Motor neuron (in vitro differentiated cells): ENCODE measurements at regions not wholly inside any gene's neighbourhood (a gene's known extent, or its start where the extent isn't known, plus 50 kb on each side); places are given as distances from the start of the nearest gene placed in this dataset.
"Not testable (repeated sequence)": the region's sequence is repeated elsewhere in the genome, so short reads cannot be mapped to it uniquely, and the experiment has no call there.

Source experiments
- ATAC-seq, 8 experiments: fragments of 200-7000 bp; cut with Tn5 transposase; replicated peaks in 6 of 8; 2 replicates each; pipeline ENCODE4 v1.8.0; 2021; ENCODE audit warnings: mild to moderate bottlenecking in 8 of 8, moderate library complexity in 8 of 8
- H3K27ac ChIP-seq, 2 donors: fragments of 250-450 bp; sonication (Bioruptor Pico); 2 replicates each; pipeline ENCODE4 v1.9.0; 2021; ENCODE audit warnings: antibody characterized with exemption in 2 of 2, mild to moderate bottlenecking in 2 of 2, moderate library complexity in 1 of 2
- H3K4me1 ChIP-seq, 2 donors: fragments of 250-450 bp; sonication (Bioruptor Pico); replicated peaks in 1 of 2; 2 replicates each; pipeline ENCODE4 v1.6.1; 2021; ENCODE audit warnings: antibody characterized with exemption in 2 of 2, mild to moderate bottlenecking in 2 of 2, moderate library complexity in 1 of 2
- H3K4me3 ChIP-seq, 5 donors: fragments of 250-450 bp; sonication (Bioruptor Pico); 2 replicates each; pipeline ENCODE4 v1.9.0; 2021; ENCODE audit warnings: antibody characterized with exemption in 5 of 5, mild to moderate bottlenecking in 5 of 5, moderate library complexity in 4 of 5
- WGBS, 10 experiments: fragments of 450-650 bp; shearing (Covaris generic); methylation state at CpG; one replicate each; pipeline ENCODE4 v1.0.0; 2022; 5-methylcytosine and 5-hydroxymethylcytosine counted together
- in situ Hi-C, 9 experiments: fragments of 400-800 bp; cut with MboI; loops; one replicate each; pipeline ENCODE4 v1.15.0; 2021; ENCODE audit warnings: low sequenced_read_pairs in 9 of 9, low pct_unique_long_range_greater_than_20kb in 2 of 9; ENCODE audit not compliant: unreplicated experiment in 9 of 9

DNA sequence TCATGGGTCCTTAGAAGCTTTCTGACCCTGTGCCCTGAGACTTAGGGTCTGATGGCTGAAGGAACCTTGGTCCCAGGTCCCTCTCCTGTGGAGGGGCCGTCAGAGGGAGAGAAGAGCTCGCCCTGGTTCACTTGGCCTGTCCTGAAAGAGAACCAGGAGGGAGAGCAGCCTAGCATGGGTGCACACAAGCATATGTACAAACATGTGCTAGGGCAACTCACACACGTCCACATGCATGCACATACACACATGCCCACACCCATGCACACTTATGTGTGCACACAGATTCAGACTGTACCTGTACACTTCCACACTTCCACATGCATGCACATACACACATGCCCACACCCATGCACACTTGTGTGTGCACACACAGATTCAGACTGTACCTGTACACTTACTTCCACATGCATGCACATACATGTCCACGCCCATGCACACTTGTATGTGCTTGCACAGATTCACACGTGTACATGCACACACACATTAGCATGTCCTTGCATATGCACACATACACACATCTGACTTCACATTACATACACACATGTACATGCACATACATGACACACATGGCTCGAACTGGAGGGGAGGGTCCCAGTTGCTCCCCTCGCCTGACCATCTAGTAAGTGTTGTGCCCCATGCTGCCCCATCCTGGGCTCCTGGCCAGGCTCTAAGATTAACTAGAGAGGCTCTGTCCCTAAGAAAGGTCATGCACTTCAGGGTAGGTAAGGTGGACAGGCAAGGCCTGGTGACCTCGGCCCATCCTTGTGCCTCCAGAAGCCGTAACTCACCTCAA is 122.0 kb downstream of the METRNL start:
- WGBS, 10 experiments = 43 to 100% (median 85%) methylated on average over 1 to 4 of the region's 9 CpGs; no CpG with 5 or more reads in 2 of the 10 experiments
- in situ Hi-C loops = no loop called here
- ATAC-seq = no peak
- Histone ChIP-seq H3K4me3 (no peak overlapping the region), H3K27ac (no peak overlapping the region), H3K4me1 (no peaks in the 10 kb centered on the region)

DNA sequence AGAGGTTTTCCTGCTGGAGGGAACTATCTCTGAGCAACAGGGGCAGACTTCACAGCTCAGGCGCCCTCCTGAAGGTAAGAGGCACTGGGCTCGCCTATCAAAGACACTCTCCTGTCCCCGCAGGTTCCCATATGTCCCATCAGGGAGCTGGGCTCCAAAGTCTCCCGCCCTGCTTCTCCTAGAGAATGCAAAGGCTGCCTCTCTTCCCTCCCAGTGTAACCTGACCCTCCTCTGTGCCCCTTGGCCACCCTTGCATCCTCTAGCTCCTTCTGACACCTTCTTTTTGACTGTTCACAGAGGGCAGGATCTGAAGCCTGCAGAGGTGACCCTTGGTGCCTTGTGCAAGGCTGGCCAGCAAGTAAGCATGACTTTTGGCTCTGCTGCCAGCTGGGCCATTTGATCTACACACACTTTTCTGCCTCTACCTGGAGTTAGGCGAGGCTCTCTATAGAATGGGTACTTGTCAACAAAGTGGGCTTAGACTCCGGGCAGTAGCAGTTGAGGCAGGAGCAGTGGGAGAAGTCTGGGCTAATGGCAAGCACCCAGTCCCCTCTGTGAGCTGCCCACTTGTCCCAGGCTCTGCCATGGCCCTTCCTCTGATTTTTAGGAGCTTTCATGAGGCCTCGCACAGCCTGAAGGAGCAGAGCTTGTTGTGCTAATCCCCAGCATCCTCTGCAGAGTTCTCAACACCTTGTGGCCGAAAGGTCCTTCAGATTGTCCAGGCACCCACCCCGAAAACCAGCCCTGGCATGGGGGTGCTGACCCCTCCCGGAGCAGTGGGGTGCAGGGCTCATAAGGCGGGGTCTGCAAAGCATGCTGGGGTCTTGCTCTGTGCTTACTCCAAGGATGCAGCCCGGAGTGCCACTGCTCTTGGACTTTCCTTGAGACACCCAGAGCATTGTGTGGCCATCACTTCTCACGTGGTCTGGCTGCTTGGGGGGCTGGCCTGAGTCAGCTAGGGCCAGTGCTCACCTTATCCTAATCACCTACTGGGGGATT is 122.9 kb downstream of the METRNL start:
- H3K4me1 ChIP-seq = no peaks in the 10 kb centered on the region
- in situ Hi-C loops = no loop called here
- WGBS, 10 experiments = 17 to 100% (median 71%) methylated on average over 1 to 5 of the region's 13 CpGs; no CpG with 5 or more reads in 1 of the 10 experiments
- H3K4me3 ChIP-seq = no peak overlapping the region
- no peak for ATAC-seq
- no peak overlapping the region for H3K27ac ChIP-seq

DNA sequence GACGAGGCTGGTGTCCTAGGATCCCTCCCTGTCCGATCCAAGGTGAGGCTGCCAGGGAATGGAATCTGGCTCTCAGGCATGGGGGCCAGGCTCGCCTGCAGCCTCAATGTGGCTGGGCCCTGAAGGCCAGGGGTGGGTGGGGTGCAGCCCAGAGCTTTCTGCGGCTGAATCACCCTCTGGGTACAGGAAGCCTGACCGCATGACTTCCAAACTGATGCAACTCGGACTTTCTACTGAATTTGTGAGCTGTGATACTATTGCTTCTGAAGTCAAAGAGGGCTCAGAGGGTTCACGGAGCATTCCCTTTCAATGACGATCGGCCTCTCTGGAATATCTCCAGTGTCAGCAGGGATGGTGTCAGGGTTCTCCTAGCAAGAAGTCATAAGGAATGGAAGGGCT is 123.7 kb downstream of the METRNL start:
- 0 to 100% (median 68%) methylated on average over 1 to 4 of the region's 9 CpGs; no CpG with 5 or more reads in 6 of the 10 experiments for WGBS, 10 experiments
- Histone ChIP-seq H3K4me1 (no peaks in the 10 kb centered on the region), H3K4me3 (no peak overlapping the region), H3K27ac (no peak overlapping the region)
- in situ Hi-C loops = no loop called here
- ATAC-seq = peak in 2 of 8 experiments; percentile 66 to 81

DNA sequence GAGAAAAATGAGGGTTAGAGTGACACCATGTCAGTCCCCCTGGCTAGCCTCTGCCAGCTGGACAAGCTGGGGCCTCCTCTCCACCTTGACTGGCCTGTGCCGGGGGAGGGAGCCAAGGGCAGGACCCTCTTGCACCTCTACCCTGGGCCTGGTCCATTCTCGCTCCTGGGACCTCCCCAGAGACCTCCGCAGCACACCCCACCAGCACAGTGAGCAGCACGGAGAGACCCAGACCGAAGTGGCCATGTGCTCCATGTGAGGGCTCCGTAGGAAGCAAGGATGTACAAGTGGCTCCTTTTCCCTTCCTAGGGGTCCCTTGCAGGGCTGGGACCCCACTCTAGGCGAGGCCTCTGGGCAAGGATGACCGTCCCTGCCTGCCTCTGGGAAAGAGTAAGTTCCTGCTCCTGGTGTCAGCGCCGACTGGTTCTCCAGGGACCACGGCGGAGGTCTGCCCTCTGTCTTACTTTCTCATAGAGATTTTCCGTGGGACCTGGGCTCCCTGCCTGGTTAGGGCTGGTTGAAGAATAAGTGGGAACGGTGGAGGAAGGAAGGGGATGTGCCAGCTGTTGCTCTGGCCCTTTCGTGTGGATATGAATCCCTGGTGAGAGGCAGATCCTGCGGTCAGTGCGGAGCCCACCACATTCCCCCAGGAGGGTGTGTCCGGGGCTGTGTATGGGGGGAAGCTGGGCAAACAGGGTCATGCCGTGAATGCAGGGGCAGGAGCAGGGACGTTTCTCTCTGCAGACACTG is 124.2 kb downstream of the METRNL start:
- 20 to 90% (median 74%) methylated on average over 2 to 6 of the region's 20 CpGs; no CpG with 5 or more reads in 5 of the 10 experiments for WGBS, 10 experiments
- in situ Hi-C loops = no loop called here
- ATAC-seq = no peak
- no peaks in the 10 kb centered on the region for H3K4me1 ChIP-seq
- no peak overlapping the region for H3K27ac ChIP-seq
- no peak overlapping the region for H3K4me3 ChIP-seq

DNA sequence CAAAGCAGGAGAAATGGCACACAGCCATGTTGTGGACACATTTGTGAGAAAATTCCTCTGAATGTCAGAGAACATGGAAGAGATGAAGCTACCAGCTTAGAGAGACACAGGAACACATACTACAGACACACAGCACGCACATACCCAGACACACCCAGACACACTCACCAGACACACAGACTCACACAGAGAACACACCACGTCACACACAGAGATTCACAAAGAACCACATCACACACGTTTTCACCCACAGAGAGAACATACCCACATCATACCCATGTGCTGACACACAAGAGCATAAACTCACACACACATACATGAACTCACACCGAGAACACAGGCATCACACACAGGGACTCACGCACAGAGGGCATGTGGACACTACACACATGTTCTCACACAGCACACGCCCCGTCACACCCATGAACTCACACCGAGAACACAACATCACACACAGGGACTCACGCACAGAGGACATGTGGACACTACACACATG is 124.9 kb downstream of the METRNL start:
- no peak for ATAC-seq
- 46 to 100% (median 55%) methylated on average over 1 to 3 of the region's 9 CpGs; no CpG with 5 or more reads in 6 of the 10 experiments for WGBS, 10 experiments
- H3K4me1 ChIP-seq = no peaks in the 10 kb centered on the region
- no peak overlapping the region for H3K27ac ChIP-seq
- no peak overlapping the region for H3K4me3 ChIP-seq
- in situ Hi-C loops = no loop called here

DNA sequence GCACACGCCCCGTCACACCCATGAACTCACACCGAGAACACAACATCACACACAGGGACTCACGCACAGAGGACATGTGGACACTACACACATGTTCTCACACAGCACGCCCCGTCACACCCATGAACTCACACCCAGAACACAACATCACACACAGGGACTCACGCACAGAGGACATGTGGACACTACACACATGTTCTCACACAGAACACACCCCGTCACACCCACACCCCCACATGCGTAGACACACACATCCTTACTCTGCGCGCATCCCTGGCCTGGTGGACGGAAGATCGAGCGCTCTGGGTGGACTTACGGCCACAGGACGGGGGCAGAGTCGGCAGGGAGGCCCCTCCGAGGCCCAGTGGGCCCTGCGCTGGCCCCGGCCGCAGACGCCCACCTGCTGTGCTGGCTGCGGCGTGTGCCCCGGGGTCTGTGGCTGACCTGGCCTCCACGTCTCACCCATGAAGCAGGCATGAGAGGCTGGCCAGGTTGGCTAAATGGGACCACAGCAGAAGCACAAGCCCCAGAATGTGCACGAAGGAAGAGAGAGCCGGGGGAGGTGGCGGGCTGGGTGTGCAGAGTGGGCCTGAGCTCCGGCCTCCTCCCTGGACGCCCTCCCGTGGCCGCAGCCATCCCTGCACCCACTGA is 125.5 kb downstream of the METRNL start:
- WGBS, 10 experiments = no CpG with 5 or more reads among the region's 33 CpGs
- H3K4me3 ChIP-seq, in situ Hi-C loops, H3K27ac ChIP-seq, H3K4me1 ChIP-seq, ATAC-seq: not testable (repeated sequence)

DNA sequence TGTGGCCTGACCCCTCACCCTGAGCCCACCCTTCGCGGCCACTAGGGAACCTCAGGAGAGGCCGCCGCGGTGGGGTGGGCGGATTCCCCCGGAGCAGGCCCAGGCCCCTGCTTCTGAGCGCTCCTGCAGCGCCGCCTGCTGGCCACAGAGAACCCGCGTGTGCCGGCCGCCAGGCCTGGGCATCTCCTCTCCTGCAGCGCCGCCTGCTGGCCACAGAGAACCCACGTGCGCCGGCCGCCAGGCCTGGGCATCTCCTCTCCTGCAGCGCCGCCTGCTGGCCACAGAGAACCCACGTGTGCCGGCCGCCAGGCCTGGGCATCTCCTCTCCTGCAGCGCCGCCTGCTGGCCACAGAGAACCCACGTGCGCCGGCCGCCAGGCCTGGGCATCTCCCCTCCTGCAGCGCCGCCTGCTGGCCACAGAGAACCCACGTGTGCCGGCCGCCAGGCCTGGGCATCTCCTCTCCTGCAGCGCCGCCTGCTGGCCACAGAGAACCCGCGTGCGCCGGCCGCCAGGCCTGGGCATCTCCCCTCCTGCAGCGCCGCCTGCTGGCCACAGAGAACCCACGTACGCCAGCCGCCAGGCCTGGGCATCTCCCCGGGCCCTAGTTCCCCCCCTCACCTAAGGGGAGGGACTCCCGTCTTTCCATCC is 126.1 kb downstream of the METRNL start:
- H3K27ac ChIP-seq, H3K4me3 ChIP-seq, ATAC-seq, in situ Hi-C loops, H3K4me1 ChIP-seq: not testable (repeated sequence)
- no CpG with 5 or more reads among the region's 50 CpGs for WGBS, 10 experiments

DNA sequence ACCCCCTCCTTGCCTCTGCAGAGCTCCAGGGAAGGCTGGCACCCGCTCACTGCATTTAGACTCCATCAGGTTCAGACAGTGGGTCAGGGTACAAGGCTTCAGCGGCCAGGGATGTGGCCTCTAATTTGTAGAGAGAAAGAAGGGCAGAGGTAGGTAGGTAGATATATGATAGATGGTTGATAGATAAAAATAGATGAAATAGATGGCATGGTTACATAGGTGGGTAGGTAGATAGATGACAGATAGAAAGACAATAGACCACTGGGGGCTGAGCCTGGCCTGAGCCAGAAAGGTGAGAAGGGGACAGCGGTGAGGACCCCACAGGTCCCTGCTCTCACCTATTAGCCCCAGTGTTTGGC is 126.6 kb downstream of the METRNL start:
- H3K27ac ChIP-seq, in situ Hi-C loops, ATAC-seq, H3K4me3 ChIP-seq, H3K4me1 ChIP-seq: not testable (repeated sequence)
- no CpG with 5 or more reads among the region's 3 CpGs for WGBS, 10 experiments

DNA sequence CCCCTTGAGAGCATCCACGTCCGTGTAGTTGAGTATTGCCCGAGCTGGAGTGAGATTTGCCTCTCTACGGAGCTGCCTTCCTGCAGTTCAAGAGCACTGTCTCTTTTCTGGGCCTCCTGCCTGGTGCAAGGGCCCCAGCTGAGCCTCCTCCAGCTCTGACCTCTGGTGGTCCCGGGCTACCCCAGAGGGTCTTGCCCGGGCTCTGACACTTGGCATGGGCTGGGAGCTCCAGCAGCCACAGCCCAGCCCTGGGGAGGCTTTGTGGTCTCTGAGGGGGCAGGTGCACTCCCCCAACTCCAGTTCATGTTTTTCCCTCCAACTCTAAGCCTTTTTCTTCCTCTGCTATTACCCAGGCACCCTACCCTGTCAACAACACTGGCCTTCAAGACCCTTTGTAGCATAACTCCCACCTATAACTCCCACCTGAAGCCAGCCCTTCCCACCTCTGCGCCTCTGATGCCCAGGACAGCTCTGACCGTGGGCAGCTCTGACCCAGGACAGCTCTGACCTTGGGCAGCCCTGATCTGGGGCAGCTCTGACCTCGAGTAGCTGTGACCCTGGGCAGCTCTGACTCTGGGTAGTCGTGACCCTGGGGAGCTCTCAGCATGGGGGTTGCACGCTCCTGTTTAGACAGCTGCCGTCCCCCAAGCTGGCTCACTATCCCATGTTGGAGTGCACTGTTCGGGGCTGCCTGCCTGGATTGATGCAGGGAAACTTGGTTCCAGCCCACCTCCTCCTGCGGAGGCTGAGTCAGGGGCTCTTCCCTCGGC is 127.6 kb downstream of the METRNL start:
- WGBS, 10 experiments = no CpG with 5 or more reads among the region's 15 CpGs
- ATAC-seq, H3K4me1 ChIP-seq, H3K27ac ChIP-seq, H3K4me3 ChIP-seq, in situ Hi-C loops: not testable (repeated sequence)

DNA sequence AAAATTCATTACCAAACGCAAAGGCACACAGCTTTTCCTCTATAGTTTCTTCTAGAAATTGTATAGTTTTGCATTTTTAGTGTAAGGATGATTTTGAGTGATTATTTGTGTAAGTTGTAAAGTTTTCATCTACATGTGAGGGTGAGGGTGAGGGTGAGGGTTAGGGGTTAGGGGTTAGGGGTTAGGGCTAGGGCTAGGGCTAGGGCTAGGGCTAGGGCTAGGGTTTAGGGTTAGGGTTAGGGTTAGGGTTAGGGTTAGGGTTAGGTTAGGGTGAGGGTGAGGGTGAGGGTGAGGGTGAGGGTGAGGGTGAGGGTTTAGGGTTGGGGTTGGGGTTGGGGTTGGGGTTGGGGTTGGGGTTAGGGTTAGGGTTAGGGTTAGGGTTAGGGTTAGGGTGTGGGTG is 167.6 kb downstream of the METRNL start:
- H3K27ac ChIP-seq, H3K4me3 ChIP-seq, H3K4me1 ChIP-seq, in situ Hi-C loops: not testable (repeated sequence)
- WGBS, 10 experiments = no CpG with 5 or more reads among the region's 1 CpG
- peak in 4 of 8 experiments; percentile 50 to 77 (median 68) for ATAC-seq
